SK-N-SH treated with all-trans-retinoic acid at 6 μM for 48 hours (cell line): ENCODE measurements at regions not wholly inside any gene's neighbourhood (a gene's known extent, or its start where the extent isn't known, plus 50 kb on each side); places are given as distances from the start of the nearest gene placed in this dataset.

ENCODE experiments used
- ATAC-seq: fragments of 200-7000 bp; cut with Tn5 transposase; 3 replicates; pipeline ENCODE4 v1.9.1; 2020; ENCODE audit warnings: mild to moderate bottlenecking, moderate library complexity
- ARNTL ChIP-seq: fragments of 450-650 bp; formaldehyde crosslinking; IDR thresholded peaks from 2 replicates; pipeline ENCODE4 v1.5.0; 2020; ENCODE audit warnings: low read depth, mild to moderate bottlenecking, moderate library complexity, borderline replicate concordance
- BACH2 ChIP-seq: fragments of 250-450 bp; sonication (Bioruptor Pico); IDR thresholded peaks from 2 replicates; pipeline ENCODE4 v1.9.0; 2021; ENCODE audit warnings: mild to moderate bottlenecking, borderline replicate concordance
- CSDC2 ChIP-seq: fragments of 250-450 bp; sonication (Bioruptor Pico); IDR thresholded peaks from 2 replicates; pipeline ENCODE4 v1.5.0; 2020; ENCODE audit warnings: mild to moderate bottlenecking, moderate library complexity
- ESRRG ChIP-seq: fragments of 250-450 bp; sonication (Bioruptor Pico); IDR thresholded peaks from 2 replicates; pipeline ENCODE4 v1.6.1; 2021; ENCODE audit warnings: mild to moderate bottlenecking
- GLIS3 ChIP-seq: fragments of 250-450 bp; sonication (Bioruptor Pico); IDR thresholded peaks from 2 replicates; pipeline ENCODE4 v1.5.0; 2020; ENCODE audit warnings: mild to moderate bottlenecking, moderate library complexity
- ISL1 ChIP-seq: fragments of 250-450 bp; sonication (Bioruptor Pico); IDR thresholded peaks from 2 replicates; pipeline ENCODE4 v2.1.2; 2022; ENCODE audit warnings: mild to moderate bottlenecking, moderate library complexity
- OSR1 ChIP-seq: fragments of 250-450 bp; sonication (Bioruptor Pico); IDR thresholded peaks from 2 replicates; pipeline ENCODE4 v1.8.0; 2022; ENCODE audit warnings: moderate library complexity, mild to moderate bottlenecking, inconsistent platforms
- PPARA ChIP-seq: fragments of 250-450 bp; sonication (Bioruptor Pico); IDR thresholded peaks from 2 replicates; pipeline ENCODE4 v1.5.0; 2020; ENCODE audit warnings: mild to moderate bottlenecking, borderline replicate concordance
- RARB ChIP-seq: fragments of 250-450 bp; sonication (Bioruptor Pico); IDR thresholded peaks from 2 replicates; pipeline ENCODE4 v1.8.0; 2021; ENCODE audit warnings: mild to moderate bottlenecking, moderate library complexity
- TCF4 ChIP-seq: fragments of 250-450 bp; sonication (Bioruptor Pico); IDR thresholded peaks from 2 replicates; pipeline ENCODE4 v1.8.0; 2021; ENCODE audit warnings: mild to moderate bottlenecking, moderate library complexity, borderline replicate concordance
- ZC3H10 ChIP-seq: fragments of 250-450 bp; sonication (Bioruptor Pico); IDR thresholded peaks from 2 replicates; pipeline ENCODE4 v1.5.1; 2021; ENCODE audit warnings: mild to moderate bottlenecking, moderate library complexity
- ZFP3 ChIP-seq: fragments of 250-450 bp; sonication (Bioruptor Pico); IDR thresholded peaks from 2 replicates; pipeline ENCODE4 v1.5.0; 2020; ENCODE audit warnings: mild to moderate bottlenecking, moderate library complexity
- ZNF565 ChIP-seq: fragments of 450-650 bp; formaldehyde crosslinking; conservative IDR thresholded peaks from 2 replicates; pipeline ENCODE4 v1.5.0; 2020; ENCODE audit warnings: low read depth, mild to moderate bottlenecking, moderate library complexity
- ZNF70 ChIP-seq: fragments of 450-650 bp; formaldehyde crosslinking; IDR thresholded peaks from 2 replicates; pipeline ENCODE4 v1.5.0; 2020; ENCODE audit warnings: mild to moderate bottlenecking, moderate library complexity
- ZNF8 ChIP-seq: fragments of 450-650 bp; formaldehyde crosslinking; IDR thresholded peaks from 2 replicates; pipeline ENCODE4 v1.5.0; 2020; ENCODE audit warnings: mild to moderate bottlenecking, moderate library complexity
- TF ChIP-seq, protein P1 (sequence below): fragments of 250-450 bp; sonication (Bioruptor Pico); IDR thresholded peaks from 2 replicates; pipeline ENCODE4 v1.8.0; 2021; ENCODE audit warnings: low read depth, mild to moderate bottlenecking, moderate library complexity, borderline replicate concordance
- TF ChIP-seq, protein P2 (sequence below): fragments of 250-450 bp; sonication (Bioruptor Pico); IDR thresholded peaks from 2 replicates; pipeline ENCODE4 v1.5.0; 2020; ENCODE audit warnings: mild to moderate bottlenecking, moderate library complexity
- TF ChIP-seq, protein P3 (sequence below): fragments of 250-450 bp; sonication (Bioruptor Pico); IDR thresholded peaks from 2 replicates; pipeline ENCODE4 v1.8.0; 2020; ENCODE audit warnings: mild to moderate bottlenecking, moderate library complexity, borderline replicate concordance
- TF ChIP-seq, protein P4 (sequence below): fragments of 250-450 bp; sonication (Bioruptor Pico); IDR thresholded peaks from 2 replicates; pipeline ENCODE4 v1.5.1; 2020; ENCODE audit warnings: low read depth, mild to moderate bottlenecking, moderate library complexity
- TF ChIP-seq, protein P5 (sequence below): fragments of 250-450 bp; sonication (Bioruptor Pico); IDR thresholded peaks from 2 replicates; pipeline ENCODE4 v1.5.1; 2021; ENCODE audit warnings: mild to moderate bottlenecking, moderate library complexity

DNA sequence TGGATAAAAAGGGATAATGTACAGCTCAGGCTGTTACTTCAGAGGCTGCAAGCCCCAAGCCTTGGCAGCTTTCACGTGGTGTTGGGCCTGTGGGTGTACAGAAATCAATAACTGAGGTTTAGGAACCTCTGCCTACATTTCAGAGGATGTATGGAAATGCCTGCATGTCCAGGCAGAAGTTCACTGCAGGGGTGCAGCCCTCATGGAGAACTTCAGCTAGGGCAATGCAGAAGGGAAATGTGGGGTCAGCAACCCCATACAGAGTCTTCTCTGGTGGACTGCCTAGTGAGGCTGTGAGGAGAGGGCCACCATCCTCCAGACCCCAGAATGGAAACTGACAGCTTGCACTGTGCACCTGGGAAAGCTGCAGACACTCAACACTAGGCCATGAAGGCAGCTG lies 1350.3 kb downstream of the ROBO2 start (continued):
- TF ChIP-seq, protein P1, sequence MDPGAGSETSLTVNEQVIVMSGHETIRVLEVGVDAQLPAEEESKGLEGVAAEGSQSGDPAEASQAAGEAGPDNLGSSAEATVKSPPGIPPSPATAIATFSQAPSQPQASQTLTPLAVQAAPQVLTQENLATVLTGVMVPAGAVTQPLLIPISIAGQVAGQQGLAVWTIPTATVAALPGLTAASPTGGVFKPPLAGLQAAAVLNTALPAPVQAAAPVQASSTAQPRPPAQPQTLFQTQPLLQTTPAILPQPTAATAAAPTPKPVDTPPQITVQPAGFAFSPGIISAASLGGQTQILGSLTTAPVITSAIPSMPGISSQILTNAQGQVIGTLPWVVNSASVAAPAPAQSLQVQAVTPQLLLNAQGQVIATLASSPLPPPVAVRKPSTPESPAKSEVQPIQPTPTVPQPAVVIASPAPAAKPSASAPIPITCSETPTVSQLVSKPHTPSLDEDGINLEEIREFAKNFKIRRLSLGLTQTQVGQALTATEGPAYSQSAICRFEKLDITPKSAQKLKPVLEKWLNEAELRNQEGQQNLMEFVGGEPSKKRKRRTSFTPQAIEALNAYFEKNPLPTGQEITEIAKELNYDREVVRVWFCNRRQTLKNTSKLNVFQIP, result no peak

DNA sequence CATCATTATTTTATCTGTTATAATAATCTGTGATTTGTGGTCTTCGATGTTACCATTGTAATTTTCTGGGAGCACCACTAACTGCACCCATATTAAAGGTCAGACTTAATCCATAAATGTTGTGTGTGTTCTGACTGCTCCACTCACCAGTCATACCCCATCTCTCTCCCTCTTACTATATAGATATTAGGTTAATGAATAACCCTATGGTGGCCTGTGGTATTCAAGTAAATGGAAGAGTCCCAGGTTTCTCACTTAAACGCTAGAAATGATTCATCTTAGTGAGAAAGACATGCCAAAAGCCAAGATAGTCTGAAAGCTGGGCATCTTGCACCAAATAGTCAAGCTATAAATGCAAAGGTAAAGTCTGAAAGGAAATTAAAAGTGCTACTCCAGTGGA lies 1358.5 kb downstream of the ROBO2 start:
- no peak for ATAC-seq
- TF ChIP-seq ZNF8, result no peak
- TF ChIP-seq, protein P2, sequence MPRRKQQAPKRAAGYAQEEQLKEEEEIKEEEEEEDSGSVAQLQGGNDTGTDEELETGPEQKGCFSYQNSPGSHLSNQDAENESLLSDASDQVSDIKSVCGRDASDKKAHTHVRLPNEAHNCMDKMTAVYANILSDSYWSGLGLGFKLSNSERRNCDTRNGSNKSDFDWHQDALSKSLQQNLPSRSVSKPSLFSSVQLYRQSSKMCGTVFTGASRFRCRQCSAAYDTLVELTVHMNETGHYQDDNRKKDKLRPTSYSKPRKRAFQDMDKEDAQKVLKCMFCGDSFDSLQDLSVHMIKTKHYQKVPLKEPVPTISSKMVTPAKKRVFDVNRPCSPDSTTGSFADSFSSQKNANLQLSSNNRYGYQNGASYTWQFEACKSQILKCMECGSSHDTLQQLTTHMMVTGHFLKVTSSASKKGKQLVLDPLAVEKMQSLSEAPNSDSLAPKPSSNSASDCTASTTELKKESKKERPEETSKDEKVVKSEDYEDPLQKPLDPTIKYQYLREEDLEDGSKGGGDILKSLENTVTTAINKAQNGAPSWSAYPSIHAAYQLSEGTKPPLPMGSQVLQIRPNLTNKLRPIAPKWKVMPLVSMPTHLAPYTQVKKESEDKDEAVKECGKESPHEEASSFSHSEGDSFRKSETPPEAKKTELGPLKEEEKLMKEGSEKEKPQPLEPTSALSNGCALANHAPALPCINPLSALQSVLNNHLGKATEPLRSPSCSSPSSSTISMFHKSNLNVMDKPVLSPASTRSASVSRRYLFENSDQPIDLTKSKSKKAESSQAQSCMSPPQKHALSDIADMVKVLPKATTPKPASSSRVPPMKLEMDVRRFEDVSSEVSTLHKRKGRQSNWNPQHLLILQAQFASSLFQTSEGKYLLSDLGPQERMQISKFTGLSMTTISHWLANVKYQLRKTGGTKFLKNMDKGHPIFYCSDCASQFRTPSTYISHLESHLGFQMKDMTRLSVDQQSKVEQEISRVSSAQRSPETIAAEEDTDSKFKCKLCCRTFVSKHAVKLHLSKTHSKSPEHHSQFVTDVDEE (CRISPR knock-in tag), result no peak
- no peak for TF ChIP-seq GLIS3 (CRISPR knock-in tag)
- TF ChIP-seq, protein P3, sequence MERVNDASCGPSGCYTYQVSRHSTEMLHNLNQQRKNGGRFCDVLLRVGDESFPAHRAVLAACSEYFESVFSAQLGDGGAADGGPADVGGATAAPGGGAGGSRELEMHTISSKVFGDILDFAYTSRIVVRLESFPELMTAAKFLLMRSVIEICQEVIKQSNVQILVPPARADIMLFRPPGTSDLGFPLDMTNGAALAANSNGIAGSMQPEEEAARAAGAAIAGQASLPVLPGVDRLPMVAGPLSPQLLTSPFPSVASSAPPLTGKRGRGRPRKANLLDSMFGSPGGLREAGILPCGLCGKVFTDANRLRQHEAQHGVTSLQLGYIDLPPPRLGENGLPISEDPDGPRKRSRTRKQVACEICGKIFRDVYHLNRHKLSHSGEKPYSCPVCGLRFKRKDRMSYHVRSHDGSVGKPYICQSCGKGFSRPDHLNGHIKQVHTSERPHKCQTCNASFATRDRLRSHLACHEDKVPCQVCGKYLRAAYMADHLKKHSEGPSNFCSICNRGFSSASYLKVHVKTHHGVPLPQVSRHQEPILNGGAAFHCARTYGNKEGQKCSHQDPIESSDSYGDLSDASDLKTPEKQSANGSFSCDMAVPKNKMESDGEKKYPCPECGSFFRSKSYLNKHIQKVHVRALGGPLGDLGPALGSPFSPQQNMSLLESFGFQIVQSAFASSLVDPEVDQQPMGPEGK (CRISPR knock-in tag), result no peak
- no peak for TF ChIP-seq ESRRG (CRISPR knock-in tag)
- no peak for TF ChIP-seq ZFP3 (CRISPR knock-in tag)
- TF ChIP-seq ZNF565 (CRISPR knock-in tag), result no peak
- no peak for TF ChIP-seq CSDC2 (CRISPR knock-in tag)
- TF ChIP-seq TCF4 (CRISPR knock-in tag), result no peak
- TF ChIP-seq PPARA, result no peak

DNA sequence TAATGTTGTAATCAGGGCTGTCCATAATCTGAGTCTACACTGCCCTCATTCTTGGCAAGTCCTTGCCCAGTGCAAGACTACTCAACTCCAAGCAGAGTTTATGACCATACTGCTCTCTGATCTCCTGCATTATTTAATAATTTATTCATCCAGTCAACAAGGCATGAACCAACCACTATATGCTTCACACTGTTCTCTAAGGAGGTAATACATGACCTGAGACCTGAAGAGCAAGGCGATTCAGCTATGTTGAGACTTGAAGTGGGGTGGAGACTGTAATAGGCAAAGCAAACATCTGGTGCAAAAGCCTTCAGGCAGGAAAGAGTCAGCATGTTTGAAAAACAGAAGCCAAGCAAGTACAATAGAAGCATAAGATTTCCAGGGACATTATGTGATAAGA lies 1362.8 kb downstream of the ROBO2 start:
- TF ChIP-seq ZNF8, result no peak
- no peak for TF ChIP-seq GLIS3 (CRISPR knock-in tag)
- TF ChIP-seq ESRRG (CRISPR knock-in tag), result no peak
- TF ChIP-seq BACH2 (CRISPR knock-in tag), result no peak
- TF ChIP-seq, protein P4, sequence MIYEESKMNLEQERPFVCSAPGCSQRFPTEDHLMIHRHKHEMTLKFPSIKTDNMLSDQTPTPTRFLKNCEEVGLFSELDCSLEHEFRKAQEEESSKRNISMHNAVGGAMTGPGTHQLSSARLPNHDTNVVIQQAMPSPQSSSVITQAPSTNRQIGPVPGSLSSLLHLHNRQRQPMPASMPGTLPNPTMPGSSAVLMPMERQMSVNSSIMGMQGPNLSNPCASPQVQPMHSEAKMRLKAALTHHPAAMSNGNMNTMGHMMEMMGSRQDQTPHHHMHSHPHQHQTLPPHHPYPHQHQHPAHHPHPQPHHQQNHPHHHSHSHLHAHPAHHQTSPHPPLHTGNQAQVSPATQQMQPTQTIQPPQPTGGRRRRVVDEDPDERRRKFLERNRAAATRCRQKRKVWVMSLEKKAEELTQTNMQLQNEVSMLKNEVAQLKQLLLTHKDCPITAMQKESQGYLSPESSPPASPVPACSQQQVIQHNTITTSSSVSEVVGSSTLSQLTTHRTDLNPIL (CRISPR knock-in tag), result no peak
- TF ChIP-seq ARNTL (CRISPR knock-in tag), result no peak
- TF ChIP-seq ZC3H10 (CRISPR knock-in tag), result no peak
- TF ChIP-seq OSR1 (CRISPR knock-in tag), result no peak
- no peak for TF ChIP-seq ZNF70 (CRISPR knock-in tag)
- TF ChIP-seq, protein P3 (CRISPR knock-in tag), result no peak
- TF ChIP-seq RARB (CRISPR knock-in tag), result no peak
- TF ChIP-seq ISL1, result no peak
- ATAC-seq, result no peak

DNA sequence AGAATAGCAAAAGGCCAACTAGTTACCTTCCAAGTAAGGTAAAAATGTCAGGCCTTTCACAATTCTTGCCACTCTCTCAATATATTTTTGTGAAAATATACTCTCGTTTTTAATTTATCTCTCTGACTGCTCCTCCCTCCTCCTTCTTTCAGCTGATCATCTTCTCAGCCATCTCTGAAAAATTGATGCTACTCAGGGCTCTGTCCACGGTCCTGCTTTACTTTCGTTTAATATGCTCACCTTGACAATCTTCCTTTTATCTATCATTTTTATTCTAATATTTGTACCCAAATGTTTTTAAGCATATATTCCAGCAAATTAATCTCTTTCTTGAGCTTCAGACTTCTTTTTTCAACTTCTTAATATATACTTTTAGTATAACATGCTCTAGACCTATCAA lies 1362.1 kb downstream of the ROBO1 start:
- ATAC-seq, result no peak
- no peak for TF ChIP-seq GLIS3 (CRISPR knock-in tag)
- no peak for TF ChIP-seq ZFP3 (CRISPR knock-in tag)
- TF ChIP-seq, protein P3 (CRISPR knock-in tag), result no peak
- TF ChIP-seq, protein P4 (CRISPR knock-in tag), result no peak
- TF ChIP-seq ARNTL (CRISPR knock-in tag), result no peak
- TF ChIP-seq, protein P1, result no peak
- TF ChIP-seq, protein P5, sequence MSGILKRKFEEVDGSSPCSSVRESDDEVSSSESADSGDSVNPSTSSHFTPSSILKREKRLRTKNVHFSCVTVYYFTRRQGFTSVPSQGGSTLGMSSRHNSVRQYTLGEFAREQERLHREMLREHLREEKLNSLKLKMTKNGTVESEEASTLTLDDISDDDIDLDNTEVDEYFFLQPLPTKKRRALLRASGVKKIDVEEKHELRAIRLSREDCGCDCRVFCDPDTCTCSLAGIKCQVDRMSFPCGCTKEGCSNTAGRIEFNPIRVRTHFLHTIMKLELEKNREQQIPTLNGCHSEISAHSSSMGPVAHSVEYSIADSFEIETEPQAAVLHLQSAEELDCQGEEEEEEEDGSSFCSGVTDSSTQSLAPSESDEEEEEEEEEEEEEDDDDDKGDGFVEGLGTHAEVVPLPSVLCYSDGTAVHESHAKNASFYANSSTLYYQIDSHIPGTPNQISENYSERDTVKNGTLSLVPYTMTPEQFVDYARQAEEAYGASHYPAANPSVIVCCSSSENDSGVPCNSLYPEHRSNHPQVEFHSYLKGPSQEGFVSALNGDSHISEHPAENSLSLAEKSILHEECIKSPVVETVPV (CRISPR knock-in tag), result no peak
- no peak for TF ChIP-seq ISL1
- TF ChIP-seq RARB (CRISPR knock-in tag), result no peak
